ENCODE measurements at regions not wholly inside any gene's neighbourhood (a gene's known extent, or its start where the extent isn't known, plus 50 kb on each side); places are given as distances from the start of the nearest gene placed in this dataset.

DNA sequence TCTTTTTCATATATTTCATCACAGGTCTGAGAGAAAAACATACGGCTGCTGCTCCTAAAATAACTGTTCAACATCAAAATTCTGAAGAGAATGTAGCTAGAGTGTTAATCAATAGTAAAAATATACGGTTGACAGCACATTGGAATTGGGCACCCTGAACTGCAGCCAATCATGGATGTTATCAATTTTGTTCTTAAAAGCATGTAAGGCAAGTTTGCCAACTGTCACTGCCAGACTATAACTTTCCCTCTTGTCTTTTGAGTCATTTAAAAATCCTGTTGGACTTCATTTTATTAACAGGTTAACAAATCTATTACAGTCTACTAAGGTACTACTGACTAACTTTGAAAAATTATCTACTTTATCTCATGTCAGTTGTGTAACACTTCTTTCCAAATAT is 592.8 kb downstream of the HACE1 start:
- TF ChIP-seq, protein P1, sequence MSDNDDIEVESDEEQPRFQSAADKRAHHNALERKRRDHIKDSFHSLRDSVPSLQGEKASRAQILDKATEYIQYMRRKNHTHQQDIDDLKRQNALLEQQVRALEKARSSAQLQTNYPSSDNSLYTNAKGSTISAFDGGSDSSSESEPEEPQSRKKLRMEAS (IDR thresholded peaks at IDR 0.05; ENCODE audit: insufficient read depth, insufficient read length): no peak
- TF ChIP-seq, protein P2, sequence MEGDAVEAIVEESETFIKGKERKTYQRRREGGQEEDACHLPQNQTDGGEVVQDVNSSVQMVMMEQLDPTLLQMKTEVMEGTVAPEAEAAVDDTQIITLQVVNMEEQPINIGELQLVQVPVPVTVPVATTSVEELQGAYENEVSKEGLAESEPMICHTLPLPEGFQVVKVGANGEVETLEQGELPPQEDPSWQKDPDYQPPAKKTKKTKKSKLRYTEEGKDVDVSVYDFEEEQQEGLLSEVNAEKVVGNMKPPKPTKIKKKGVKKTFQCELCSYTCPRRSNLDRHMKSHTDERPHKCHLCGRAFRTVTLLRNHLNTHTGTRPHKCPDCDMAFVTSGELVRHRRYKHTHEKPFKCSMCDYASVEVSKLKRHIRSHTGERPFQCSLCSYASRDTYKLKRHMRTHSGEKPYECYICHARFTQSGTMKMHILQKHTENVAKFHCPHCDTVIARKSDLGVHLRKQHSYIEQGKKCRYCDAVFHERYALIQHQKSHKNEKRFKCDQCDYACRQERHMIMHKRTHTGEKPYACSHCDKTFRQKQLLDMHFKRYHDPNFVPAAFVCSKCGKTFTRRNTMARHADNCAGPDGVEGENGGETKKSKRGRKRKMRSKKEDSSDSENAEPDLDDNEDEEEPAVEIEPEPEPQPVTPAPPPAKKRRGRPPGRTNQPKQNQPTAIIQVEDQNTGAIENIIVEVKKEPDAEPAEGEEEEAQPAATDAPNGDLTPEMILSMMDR (IDR thresholded peaks at IDR 0.05; ENCODE audit: extremely low read depth in 1 of 2, insufficient read depth in 1 of 2, low read depth in 1 of 2, low read length in 2 of 2): no peak

All from endothelial cell of umbilical vein (primary cell).